SK-MEL-5 (cell line): ENCODE measurements at regions not wholly inside any gene's neighbourhood (a gene's known extent, or its start where the extent isn't known, plus 50 kb on each side); places are given as distances from the start of the nearest gene placed in this dataset.
"Not testable (repeated sequence)": the region's sequence is repeated elsewhere in the genome, so short reads cannot be mapped to it uniquely, and the experiment has no call there.

Experiments used
- DNase-seq: peaks from one replicate; pipeline ENCODE4 v3.0.0-alpha.2; 2016; ENCODE audit warnings: low read depth, low spot score
- in situ Hi-C: cut with HindIII; loops from 2 replicates; pipeline ENCODE4 v1.10.0; 2016; ENCODE audit warnings: low sequenced_read_pairs, high pct_unique_total_duplicates, low pct_unique_long_range_greater_than_20kb

DNA sequence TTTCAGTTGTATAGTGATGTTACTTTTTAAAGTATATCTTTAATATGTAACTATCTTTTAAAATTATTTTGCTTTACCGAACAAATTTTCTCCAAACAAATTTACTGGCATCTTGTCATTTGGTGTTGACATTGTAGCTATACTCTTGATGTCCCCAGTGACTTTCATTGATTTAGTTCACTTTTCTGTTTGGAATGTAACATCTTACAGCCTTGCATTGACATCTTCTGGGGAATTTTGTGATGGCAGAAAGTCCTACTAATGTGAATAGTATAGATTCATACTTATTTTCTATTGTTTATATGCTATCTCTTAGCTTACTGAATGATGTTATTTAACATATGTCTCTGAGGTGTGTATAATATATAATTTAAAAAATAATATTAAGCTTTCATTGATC is 800.9 kb upstream of the ATXN8OS start:
- in situ Hi-C loops: no loop called here
- peak; percentile 29 for DNase-seq

DNA sequence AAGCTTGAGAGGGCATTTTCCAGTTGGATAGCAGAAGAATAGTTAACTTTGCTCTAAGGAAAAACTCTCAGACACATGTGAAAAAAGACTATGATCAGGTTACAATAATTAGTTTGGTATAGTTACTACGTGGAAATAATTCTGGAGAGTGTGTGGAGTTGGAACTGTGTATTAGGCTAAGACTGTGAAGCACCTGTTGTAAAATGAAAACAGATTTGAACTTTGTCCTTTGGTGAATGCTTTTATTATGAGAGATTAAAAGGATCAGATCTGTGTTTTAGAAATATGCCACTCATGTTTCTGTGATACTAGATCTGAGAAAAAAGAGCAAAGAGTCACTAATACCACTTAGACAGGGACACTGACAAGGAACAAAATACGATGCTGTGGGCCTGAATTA is 807.5 kb upstream of the ATXN8OS start:
- in situ Hi-C loops: no loop called here
- no peak for DNase-seq

DNA sequence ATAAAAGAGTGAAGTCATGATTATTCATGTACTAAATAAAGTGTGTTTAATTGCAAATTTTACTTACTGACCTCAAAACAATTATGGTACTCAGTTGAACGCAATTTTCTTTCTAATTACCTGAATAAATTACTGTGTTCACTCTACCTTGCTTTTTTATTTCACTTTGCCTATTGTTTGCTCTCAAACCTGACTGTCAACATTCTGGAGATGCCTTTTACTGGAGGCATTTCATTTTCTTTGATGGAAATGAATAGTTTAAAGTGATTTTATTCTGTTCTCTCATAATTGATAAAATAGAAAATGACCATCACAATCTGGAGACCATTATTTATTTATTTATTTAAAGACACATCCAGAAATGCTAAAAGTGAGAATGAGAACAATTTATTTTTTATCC is 811.5 kb upstream of the ATXN8OS start:
- no peak for DNase-seq
- in situ Hi-C loops: no loop called here

DNA sequence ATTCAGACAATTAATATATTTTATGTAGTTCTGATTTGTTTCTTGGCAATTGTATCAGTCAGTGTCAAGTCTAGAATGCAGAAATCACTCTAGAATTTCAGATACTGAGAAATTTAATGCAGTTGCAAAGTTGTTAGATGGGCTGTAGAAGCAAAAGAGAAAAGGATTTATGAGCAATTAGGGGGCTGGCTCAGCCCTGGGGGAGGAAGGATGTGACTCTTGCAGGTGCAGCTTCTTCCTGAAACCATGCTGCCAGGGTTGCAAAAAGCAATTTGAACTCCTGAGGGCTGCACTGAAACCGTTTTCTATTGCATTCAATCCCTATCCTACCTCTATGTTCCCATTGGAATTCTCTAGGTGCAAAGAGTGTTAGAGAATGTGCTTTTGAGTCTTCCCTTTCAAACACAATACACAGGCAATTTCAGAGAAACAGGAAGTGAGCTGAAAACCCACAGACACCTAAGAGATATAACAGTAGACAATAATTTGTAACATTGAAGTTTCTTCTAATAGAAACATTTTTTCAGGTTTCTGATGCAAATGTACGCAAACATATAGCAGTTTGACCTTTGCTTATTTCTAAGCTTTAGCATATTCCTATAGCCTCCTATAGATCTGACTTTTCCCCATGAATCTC is 814.7 kb upstream of the ATXN8OS start:
- no peak for DNase-seq
- in situ Hi-C loops: no loop called here

DNA sequence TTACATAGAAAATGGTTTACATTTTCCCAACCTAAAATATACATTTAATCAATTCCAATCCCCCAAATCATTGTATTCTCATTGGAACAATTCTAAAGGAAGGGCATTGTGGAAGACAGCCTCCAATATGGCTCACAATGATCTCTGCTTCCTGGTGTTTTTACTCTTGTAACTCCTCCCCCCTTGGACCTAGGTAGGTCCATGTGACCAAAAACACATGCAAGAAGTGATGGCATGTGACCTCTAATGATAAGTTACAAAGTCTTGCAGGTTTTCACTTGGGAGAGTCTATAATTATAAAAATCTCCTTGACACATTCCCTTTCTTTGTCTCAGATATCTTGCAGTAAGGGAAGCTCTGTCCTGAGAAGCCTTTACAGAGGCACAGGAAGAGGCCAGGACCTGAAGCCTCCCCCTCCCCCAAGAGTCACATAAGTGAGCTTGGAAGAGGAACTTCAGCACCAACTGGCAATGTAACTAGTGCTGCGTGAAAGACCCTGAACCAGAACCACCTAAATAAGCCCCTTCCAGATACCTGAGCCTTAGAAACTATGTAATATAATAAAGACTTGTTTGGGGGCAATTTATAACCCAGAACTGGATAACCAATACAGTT is 816.2 kb upstream of the ATXN8OS start:
- peak; percentile 16 for DNase-seq
- in situ Hi-C loops: no loop called here

DNA sequence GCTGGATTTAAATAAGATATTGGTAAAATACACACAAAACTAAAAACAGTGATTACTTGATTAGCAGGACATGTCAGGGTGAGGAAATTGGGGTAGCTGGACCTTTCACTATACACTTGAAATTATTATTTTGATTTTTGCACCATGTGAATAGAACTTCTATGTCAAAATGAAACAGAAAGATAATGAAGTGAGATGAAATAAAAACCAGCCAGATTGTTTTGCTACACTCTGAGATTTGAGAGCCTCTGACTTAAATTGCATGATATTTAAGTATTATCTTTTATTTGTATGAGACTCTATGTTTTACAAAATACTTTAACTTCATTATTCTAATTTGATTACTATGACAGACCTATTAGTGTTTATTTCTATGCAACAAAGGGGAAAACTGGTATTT is 819.6 kb upstream of the ATXN8OS start:
- in situ Hi-C loops: no loop called here
- no peak for DNase-seq

DNA sequence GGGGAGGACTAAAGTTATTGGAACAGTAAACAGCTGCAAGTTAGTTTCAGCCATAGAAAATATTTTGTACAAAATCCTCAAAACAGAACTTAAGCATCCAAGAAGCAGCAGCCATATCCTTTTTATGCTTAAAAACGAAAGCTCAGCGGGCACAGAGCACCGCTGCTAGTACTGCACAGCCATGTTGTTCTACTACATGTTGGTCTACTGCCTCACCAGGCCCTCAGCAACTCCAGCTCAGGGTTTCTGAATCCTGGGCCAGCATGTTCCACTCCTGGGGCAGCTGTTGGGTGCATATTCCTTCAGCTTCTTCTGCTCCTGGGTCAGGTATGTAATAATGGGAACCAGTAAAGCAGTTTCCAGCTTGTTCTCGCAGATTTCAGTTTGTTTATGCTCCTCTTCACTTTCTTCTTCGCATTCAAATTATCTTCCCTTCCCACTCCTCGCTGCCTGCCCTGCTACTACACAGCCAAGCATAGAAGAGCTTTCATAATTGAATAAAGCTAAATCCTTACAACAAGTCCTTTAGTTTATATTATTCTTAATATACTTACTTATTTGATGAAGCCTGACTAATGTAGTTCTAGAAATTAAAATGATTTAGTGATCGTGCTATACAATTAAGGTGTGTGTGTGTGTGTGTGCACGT is 820.5 kb upstream of the ATXN8OS start:
- DNase-seq: peak; percentile 70

DNA sequence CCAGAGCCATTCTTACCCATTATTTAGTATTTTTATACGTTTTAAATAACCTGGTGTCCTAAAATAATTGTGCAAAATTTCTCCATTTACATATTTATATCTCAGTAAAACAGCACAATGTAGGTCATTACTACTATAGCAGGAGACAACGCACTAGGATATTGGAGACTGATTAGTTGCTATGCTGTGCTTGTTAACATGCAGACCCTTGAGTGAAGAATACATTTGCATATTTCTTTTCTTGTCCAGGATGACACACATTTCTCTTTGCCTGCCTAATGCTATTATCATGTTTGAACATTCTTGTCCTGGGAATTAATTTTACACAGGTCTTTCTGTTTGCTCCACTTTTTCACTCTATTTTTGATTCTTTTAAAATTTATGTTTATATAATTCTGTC is 823.8 kb upstream of the ATXN8OS start:
- in situ Hi-C loops: no loop called here
- no peak for DNase-seq

More for the DNA sequence above, 820.5 kb upstream of the ATXN8OS start:
- in situ Hi-C loops: no loop called here

DNA sequence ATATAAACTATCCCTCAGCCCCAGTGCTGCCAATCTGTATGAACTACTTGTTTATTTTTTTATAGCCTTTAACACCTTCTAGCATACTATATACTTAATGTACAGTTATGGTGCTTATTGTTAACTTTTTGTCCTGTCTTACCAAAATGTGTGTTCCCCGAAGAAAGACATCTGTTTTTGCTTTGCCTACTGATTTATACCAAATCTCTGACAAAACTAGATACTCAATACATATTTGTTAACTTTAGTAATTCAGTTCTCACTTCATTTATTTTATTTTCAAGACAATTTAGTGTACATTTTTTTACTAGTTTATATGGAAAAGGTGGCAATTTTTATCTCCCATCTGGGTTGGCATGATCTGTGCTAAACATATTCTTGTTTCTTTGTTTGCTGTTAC is 824.3 kb upstream of the ATXN8OS start:
- no peak for DNase-seq

DNA sequence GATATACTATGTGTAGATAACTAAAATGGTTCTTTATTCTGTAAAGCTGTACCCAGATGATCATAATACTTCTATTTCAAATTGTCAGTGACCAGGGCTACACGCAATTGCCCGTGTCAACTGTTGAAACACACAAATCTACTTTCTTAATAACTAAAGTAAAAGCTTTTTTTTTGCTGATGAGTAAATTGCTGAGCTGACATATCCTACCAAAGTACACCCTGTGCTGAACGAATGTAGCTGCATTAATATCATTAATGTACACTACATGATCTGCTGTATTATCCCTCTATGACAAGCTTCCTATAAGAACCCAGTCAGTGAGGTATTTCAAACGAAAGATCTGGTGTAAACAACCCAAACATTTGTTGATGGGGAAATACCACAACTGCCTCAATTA is 827.2 kb upstream of the ATXN8OS start:
- in situ Hi-C loops: no loop called here
- DNase-seq: no peak

More for the DNA sequence above, 824.3 kb upstream of the ATXN8OS start:
- in situ Hi-C loops: no loop called here

DNA sequence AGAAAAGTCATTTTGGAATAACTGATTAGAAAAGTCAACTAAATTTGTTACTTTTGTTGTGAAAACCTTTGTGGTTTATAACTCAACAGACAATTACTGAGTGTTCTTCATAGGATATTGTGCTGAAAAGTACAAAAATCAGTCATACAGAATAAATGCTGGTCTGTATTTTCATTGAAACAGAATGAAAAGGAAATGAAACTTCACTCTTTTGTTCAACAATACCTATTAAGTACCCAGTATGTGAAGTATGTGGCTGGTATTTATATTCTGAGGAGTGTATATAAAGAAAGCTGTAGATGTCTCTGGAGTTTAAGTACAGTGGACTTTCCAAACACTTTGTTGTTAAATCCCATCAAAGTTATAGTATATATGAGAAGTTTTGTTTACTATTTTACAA is 828.4 kb upstream of the ATXN8OS start:
- no peak for DNase-seq
- in situ Hi-C loops: no loop called here

DNA sequence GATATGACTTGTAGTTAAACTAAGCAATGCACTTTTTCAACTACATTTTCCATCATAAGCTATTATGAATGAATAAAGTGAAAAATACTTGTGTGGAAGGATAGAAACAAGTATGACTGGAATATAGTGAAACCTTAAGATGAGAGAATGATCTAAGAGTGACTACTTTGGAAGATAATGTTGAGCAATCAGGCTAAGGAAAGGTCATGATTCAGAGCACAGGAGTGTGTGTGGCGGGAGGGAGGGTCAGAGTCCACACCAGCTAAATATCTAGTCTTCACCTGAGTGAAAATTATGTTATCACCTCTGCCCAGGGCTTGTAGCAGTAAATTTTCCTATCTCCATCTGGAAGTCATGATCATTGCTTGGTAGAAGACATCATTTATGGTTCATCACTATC is 833.4 kb upstream of the ATXN8OS start:
- no peak for DNase-seq
- in situ Hi-C loops: no loop called here

DNA sequence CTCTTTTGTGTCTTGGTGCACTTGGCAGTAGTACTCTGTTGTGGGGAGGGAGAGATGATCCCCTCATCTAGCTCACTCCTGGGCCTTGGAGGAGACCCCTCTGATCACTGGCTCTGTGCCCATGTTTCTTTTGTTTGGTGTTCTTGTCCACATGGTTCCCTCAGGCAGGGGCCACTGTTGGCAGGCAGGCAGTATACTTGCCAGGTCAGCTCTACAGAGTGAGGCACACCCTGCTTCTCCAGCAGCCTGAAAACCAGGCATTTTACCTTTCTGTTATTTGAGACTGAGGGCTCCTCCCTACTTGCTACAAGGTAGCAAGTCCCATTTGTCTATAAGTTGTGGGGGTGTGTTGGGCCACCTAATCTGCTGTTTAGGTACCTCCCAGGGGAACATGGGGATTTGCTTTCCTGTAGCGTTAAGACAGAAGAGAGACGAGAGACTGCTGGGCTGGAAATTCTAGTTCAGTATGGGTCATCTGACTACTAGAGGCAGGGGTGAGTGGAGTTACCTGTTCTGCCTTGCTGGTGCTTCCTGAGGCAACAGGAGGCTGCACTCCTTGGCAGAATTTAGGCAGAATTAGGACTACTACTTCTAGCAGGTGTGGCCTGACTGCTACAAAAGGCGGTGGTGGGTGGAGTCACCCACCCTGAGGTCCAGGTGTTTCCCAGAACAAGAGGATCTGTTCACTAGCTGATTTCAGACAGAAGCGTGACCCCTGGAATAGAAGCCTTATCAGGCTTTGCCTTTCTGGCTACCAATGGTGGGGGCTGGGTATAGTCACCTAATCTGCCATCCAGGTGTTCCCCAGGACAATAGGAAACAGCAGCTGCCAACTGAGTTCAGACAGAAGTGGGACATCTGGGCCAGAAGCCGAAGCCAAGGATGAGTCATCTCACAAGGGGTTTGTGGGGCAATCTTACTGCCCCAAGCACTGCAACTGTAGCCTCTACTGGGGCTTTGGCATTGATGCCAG is 843.0 kb upstream of the ATXN8OS start:
- DNase-seq: no peak

DNA sequence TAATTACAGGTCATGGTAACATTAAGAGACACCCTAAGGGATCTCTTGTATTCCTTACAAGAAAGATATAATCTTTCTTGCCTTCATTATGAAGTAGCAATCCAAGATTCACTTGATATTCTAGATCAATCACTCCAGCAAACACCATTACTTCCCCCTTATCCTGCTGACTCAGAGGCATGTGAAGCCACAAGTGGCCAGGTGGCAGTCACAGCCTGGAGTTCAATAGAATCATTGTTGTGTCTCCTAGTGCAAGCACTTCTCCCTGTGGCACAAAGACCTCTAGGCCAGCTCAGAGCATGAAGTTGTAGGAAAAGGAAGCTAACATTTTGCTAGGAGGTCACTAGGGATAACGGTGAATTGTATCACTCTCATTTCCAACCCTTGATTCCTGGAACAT is 864.3 kb upstream of the ATXN8OS start:
- in situ Hi-C loops: no loop called here
- DNase-seq: peak; percentile 67

More for the DNA sequence above, 843.0 kb upstream of the ATXN8OS start:
- in situ Hi-C loops: no loop called here

DNA sequence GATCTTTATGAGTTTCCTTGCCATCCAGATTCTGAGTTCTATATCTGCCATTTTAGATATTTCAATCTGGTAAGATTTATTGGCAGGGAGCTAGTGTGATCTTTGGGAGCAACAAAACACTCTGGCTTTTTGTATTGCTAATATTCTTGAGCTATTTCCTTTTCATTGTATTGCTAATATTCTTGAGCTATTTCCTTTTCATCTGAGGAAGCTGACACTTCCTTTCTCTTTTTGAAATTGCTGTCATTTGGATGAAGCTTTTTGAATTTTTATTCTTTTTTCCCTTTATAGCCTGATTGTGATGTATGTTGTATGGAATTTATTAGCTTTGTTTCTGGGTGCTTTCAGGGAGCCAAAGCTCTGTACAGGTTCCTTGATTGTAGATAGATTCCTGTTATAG is 873.5 kb upstream of the ATXN8OS start:
- DNase-seq: no peak
- in situ Hi-C loops: no loop called here

DNA sequence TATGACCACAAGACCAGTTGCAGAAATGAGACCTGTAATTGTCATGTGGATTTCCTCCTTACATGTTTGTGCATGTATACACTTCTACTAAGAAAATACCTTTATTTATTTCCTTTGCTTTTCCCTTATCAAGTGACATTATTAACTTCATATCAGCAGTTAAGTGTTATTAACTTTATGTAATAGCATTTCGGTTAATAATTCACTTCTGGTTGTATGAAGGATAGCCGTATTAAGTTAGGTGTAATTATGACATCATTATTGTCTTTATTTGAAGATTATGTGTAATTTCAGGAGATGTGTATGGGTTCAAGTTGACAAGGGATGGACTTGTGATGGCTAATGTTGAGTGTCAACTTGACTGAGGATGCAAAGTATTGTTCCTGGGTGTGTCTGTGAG is 881.2 kb upstream of the ATXN8OS start:
- DNase-seq: no peak
- in situ Hi-C loops: no loop called here

DNA sequence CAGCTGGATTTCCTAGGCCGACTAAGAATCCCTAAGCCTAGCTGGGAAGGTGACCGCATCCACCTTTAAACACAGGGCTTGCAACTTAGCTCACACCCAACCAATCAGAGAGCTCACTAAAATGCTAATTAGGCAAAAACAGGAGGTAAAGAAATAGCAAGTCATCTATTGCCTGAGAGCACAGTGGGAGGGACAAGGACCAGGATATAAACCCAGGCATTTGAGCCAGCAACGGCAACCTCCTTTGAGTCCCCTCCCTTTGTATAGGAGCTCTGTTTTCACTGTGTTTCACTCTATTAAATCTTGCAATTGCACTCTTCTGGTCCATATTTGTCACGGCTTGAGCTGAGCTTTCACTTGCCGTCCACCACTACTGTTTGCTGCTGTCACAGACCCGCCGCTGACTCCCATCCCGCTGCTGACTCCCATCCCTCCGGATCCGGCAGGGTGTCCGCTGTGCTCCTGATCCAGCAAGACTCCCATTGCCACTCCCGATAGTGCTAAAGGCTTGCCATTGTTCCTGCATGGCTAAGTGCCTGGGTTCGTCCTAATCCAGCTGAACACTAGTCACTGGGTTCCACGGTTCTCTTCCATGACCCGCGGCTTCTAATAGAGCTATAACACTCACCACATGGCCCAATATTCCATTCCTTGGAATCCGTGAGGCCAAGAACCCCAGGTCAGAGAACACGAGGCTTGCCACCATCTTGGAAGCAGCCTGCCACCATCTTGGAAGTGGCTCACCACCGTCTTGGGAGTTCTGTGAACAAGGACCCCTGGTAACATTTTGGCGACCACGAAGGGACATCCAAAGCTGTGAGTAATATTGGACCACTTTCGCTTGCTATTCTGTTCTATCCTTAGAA is 885.8 kb upstream of the ATXN8OS start:
- peak; percentile 32 for DNase-seq
- in situ Hi-C loops: not testable (repeated sequence)
